HG03460 (cell line): ENCODE measurements at regions not wholly inside any gene's neighbourhood (a gene's known extent, or its start where the extent isn't known, plus 50 kb on each side); places are given as distances from the start of the nearest gene placed in this dataset.
"Not testable (repeated sequence)": the region's sequence is repeated elsewhere in the genome, so short reads cannot be mapped to it uniquely, and the experiment has no call there.

Experiments
- ATAC-seq: cut with Tn5 transposase; IDR thresholded peaks from one replicate; pipeline ENCODE4 v1.9.1; 2021; ENCODE audit not compliant: unreplicated experiment

DNA sequence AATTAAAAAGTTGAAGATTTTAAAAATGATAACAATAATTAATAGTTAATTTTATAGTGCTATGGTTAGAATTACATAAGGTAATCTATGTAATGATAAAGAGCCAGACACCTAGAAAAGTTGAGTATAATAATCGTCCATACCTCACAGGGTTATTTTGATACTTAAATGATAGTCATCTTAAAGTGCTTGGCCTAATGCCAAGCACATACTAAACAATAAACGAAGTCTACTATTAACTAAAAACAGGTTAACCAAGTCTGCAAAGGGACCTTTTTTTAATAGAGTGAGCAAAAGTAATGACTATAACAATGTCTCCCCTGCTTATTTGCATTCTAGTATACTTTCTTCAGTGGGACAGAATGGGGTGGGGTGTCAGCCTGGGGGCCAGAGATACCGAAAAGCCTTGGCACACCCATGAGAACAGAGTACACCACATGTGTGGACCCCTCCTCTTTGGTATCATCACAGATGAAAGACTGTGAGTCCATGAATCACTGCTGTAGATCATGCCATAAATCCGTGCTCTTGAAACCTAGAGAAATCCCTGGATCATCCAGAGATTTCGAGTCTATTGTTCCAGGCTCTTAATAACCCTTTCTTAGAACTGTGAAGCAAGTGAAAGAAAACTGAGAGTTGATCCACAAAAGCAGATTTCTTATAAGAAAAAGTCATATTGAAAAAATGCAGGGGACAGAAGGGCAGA is 249.5 kb downstream of the PRELID2 start:
- no peak for ATAC-seq

DNA sequence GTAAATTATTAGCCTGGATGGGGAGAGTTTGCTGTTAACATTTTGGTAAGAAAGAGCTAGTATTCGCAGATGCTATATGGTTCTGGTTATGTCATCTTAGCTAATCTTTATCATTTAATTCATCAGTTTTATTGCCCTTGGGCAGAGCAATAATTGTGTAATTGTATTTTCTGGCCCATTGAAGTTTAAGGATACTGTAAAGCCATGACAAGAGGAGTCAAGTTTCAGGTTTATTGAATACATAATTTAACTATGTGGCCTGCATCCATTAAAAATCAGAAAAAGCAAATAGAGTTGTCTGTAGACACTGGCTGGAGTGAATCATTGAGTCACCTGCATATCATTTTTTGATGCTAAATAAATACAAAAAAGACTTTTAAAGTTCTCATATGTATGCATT is 255.8 kb downstream of the PRELID2 start:
- no peak for ATAC-seq

DNA sequence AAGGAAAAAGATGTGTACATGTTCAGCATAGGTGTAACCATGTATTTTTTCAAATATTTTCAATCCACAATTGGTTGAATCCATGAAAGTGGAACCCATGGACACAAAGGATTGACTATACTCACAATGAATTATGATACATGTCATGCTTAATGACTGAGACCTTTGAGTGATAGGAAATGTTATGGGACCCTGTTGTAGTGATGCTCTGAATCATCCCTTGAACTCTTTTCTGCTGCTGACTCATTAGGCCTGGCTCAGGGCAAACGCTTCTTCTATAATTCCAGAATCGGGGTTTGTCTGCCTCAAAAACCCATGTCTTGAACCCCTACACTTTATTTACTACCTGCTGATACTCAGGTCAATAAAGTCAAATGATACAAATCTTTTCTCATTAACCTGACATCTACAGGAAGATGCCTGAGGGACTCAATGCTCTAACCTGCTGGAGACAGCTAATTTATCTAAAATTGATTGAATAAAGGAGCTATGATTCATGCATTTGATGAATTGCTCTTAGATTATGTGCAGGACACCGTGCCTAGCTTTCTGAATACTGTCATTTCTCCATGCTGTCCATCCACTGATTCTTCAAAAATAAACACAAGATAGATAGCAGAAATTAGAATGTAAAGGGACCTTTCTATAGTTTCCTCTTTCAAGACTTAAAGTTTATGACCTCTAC is 260.1 kb downstream of the PRELID2 start:
- ATAC-seq, result no peak

- no peak for ATAC-seq
Observed at GRCh38 chr5:145568581-145568980, 266.6 kb downstream of the PRELID2 start.

GRCh38 chr5:145562931-145563330 is 272.2 kb downstream of the PRELID2 start:
- no peak for ATAC-seq

DNA sequence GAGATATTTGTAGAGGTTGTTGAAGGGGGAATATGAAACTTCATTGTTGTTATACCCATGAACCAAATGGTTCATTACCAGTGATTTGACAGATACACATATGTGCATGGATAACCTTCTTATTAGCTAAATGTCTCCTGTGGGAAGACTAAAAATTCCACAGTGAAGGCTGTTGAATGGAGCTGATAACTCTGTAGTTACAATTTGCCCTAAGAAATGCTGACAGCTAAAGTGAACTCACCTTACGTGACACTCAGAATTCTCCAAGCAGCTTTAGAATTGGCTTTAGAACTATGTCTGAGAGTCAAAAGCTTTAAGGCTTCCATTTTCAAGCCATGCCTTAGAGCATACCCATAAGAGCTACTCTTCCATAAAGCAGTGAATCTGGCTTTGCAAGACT is 276.9 kb downstream of the PRELID2 start:
- ATAC-seq, result no peak

DNA sequence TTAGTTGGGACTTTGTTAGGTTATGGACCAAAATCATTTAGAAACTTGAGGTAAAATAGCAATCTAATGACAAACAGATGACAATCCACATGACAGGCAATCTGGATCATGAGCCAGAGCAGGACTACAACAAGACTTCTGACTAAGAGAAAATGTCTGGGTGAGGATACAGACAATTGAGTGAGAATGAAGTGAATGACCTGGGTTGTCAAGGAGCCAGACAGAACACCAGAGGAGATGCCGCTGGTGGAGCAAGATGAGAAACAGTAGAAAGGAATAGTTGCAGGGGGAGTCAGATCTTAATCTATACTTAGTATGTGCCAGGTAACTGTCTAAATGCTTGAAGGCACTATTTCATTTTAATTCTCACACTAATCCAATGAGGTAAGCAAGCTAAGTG is 277.8 kb downstream of the PRELID2 start:
- ATAC-seq, result no peak

DNA sequence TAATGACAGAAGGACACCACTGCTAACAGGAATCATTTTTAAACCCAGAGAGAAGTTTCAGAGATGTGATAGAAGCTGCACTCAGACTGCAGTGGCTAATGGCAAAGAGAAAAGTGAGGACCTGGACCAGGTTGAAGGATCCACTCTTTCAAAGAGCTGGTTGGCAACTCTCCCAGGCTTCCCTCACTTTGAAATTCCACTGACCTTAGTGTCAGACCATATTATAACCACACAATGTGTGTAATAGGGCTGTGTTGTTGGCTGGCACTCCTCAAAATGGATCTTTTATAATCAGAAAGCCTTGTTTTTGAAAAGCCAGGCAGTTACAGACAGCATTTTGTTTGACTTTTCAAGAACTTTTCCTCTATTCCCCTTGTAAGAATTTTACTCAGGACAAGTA is 280.7 kb downstream of the PRELID2 start:
- ATAC-seq, result no peak

- no peak for ATAC-seq
Observed at GRCh38 chr5:145553177-145553576, 282.0 kb downstream of the PRELID2 start.

DNA sequence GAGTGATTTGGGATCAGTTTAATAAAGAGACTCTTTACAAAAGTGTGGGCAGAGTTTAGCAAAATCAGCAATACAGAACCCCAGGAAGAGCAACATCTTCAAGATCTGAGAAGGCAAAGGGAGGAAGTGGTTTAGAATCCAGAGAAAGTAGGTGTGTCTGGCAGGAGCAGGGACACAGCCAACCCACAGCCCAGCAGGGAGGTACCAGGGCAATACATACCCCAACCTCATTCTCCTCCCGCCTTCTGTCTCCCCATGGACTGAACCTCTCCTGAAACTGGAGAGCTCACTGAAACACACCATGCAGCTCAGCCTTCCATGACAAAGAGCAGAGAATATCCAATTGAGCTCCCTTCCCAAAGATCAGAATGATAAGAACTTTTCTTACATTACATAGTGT is 283.4 kb downstream of the PRELID2 start:
- no peak for ATAC-seq

- ATAC-seq, result no peak
Observed at GRCh38 chr5:145548097-145548496, 287.0 kb downstream of the PRELID2 start.

DNA sequence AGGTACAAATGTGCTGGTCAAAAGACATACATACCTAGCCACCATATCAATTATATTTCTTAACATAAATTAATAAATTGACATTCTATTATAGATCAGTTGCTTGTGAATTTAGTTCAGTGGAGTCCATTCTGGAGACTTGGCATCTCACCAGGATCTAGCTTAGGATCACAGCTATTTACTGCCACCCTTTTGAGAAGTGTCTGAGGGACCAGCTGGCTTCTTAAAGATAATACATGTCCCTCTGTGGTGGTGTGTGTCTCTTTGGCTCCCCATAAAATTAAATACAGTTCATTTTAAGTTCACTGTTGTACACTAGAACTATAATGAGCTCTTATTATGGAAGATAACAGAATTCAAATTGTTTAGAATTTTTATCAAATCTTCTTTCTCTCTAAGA is 290.7 kb downstream of the PRELID2 start:
- no peak for ATAC-seq

GRCh38 chr5:145543968-145544367 is 291.2 kb downstream of the PRELID2 start:
- ATAC-seq, result no peak

DNA sequence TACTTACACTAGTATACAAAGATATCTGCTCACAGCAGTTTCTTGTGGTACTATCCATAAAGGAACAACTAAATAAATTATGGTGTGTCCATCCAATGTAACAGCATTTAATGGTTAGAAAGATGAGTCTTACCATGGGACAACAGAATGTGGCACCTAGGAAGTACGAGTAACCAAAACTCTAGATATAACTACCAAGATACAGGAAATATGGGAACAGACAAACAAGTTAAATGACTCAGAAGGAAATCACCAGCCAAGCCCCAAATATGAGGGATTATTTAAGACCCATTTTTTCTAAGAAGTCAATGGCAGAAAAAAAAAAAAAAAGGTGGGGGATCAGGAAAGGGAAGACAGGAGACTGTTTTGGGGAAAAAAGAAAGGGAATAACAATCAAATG is 294.8 kb downstream of the PRELID2 start:
- no peak for ATAC-seq

GRCh38 chr5:145539201-145539600 is 295.9 kb downstream of the PRELID2 start:
- no peak for ATAC-seq

DNA sequence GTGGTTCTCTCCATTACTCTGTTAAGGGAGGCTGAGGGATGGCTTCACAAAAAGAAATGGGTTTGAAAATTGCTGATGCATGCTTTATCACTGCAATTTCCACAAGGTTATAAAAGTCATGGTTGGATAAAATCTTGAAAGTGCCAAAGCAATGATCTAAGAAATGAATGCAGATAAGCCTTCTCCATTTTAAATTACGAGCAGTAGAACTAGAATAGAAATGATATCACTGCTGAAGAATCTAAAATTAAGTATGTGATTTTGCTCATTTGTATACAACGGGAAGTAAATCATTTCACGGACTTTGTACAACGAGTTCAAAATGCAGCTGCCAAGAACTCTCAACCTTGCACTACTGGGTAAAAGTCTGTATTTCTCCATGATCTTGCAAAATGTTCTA is 299.0 kb downstream of the PRELID2 start:
- no peak for ATAC-seq

DNA sequence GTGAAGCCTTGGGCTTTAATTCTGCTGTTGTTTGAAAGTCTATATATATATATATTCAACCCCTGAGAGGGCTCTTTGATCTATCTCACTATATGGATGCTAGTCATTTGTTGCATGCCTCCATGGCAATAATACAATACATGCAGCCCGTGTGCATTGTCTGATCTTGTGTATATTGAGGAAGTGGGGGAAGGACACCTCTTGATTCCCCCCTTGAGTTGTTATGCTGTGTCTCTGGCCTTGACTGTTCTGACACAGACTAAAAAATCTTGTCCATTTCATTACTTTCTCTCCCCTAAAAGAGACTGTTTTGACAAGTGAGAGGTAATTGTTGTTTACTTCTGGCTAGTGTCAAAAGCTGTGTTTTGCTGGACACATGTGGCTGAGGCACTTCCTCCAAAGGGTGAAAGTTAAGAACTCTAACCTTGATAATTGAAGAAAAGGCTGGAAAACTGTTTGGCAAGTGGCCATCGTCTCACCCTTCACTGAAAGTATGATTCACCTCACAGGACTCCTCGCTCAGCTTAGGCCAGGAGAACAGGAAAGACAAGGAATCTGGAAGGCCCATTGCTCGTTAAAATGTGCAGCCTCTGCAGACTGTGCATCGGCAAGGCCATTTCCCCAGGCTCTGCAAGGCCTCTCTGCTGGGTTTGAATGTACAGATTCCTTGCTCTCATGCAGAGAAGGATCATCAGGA is 304.0 kb downstream of the PRELID2 start:
- ATAC-seq, result no peak

DNA sequence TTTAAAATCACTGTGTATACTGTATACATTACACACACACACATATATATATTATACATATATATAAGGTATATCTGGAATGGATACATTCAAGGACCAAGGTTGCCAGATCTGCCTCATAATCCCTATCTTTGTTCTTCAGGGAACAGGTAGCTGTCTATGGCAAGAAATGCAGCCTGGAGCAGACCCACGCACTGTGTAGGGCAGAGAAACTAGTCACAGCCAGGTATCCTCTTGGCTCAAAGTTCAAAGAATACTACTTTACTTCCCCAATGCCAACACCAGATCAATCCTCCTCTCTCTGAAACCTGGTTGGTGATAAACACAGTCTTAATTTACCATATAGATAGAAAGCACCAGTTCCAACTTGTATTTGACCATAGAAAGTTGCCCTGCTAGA is 313.6 kb downstream of the PRELID2 start:
- ATAC-seq, result no peak

GRCh38 chr5:145521066-145521465 is 314.1 kb downstream of the PRELID2 start:
- ATAC-seq, result no peak

GRCh38 chr5:145520335-145520734 is 314.8 kb downstream of the PRELID2 start:
- ATAC-seq, result no peak

DNA sequence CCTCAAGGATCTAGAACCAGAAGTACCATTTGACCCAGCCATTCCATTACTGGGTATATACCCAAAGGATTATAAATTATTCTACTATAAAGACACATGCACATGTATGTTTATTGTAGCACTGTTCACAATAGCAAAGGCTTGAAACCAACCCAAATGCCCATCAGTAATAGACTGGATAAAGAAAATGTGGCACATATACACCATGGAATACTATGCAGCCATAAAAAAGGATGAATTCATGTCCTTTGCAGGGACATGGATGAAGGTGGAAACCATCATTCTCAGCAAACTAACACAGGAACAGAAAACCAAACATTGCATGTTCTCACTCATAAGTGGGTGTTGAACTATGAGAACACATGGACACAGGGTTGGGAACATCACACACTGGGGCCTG is 317.6 kb downstream of the PRELID2 start:
- not testable (repeated sequence) for ATAC-seq

DNA sequence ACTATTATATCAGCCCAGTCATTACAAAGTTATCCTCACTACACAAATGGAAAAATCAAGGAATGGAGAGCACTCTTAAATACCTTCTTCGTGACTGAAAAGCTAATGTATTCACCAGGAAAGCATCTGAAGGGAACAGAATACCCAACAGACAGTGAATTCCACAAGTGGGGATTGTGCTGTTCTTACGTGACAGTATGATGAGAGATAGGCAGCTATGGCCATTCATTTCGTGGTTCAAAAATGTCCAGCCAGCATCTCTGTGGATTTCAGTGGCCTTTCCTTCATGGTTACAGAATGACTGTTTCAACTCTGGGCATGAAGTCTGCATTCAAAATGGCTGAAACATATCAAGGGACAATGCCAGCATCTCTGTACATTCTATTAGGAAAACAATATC is 323.8 kb downstream of the PRELID2 start:
- ATAC-seq, result no peak
